ENCODE measurements at regions not wholly inside any gene's neighbourhood (a gene's known extent, or its start where the extent isn't known, plus 50 kb on each side); places are given as distances from the start of the nearest gene placed in this dataset.

DNA sequence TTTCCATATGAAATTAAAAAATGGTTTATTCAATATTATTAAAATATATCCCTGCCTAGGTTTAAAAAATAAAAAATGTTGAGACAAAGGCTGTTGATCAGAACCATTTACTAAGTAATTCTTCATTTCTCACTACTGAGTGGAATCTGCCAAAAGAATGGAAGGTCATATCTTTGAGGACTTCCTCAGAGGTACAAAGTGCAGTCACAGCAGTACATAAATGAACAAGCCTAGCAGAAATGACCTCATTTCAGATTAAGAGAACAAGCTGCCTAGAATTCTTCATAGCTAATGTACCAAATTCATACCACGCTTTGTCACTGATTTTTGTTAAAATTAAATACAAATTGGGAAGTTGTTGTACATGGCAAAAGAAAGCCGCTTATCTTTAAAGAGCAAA is 318.9 kb upstream of the TFPI start:
- no peaks in the 10 kb centered on the region for H3K27me3 ChIP-seq
- no peak for DNase-seq
- intact Hi-C loops (cut with DNase I) = no loop called here
- no peak overlapping the region for H3K4me3 ChIP-seq
- no peaks in the 10 kb centered on the region for H3K9me3 ChIP-seq (replicated peaks in 1 of 3)
- WGBS, 4 donors = 80 to 88% (median 85%) methylated on average over 2 of the region's 2 CpGs
- no peak overlapping the region for H3K27ac ChIP-seq
- H3K4me1 ChIP-seq (replicated peaks in 1 of 2) = no peaks in the 10 kb centered on the region
- no peak for TF ChIP-seq POLR2A (IDR thresholded peaks at IDR 0.05)
- TF ChIP-seq, protein P1, sequence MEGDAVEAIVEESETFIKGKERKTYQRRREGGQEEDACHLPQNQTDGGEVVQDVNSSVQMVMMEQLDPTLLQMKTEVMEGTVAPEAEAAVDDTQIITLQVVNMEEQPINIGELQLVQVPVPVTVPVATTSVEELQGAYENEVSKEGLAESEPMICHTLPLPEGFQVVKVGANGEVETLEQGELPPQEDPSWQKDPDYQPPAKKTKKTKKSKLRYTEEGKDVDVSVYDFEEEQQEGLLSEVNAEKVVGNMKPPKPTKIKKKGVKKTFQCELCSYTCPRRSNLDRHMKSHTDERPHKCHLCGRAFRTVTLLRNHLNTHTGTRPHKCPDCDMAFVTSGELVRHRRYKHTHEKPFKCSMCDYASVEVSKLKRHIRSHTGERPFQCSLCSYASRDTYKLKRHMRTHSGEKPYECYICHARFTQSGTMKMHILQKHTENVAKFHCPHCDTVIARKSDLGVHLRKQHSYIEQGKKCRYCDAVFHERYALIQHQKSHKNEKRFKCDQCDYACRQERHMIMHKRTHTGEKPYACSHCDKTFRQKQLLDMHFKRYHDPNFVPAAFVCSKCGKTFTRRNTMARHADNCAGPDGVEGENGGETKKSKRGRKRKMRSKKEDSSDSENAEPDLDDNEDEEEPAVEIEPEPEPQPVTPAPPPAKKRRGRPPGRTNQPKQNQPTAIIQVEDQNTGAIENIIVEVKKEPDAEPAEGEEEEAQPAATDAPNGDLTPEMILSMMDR (IDR thresholded peaks at IDR 0.05) = no peak
- no peaks in the 10 kb centered on the region for H3K36me3 ChIP-seq (replicated peaks in 1 of 2)

DNA sequence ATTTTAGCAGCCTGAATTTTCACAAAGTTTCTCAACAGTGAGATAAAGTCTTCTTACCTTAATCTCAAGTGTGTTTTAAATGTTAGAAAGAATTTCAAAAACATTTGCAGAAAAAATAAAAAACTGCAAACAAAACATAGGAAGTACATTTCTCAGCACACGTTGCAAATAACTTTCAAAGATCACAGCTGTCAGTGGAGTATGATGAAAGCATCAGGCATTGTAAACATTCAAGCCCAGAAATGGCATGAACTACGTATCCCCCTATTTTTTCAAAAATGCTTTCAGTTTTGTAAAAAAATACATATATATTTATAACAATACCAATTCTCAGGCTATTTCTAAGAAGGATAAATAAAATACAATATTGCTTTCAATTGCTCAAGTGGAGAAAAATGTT is 320.6 kb upstream of the TFPI start:
- H3K36me3 ChIP-seq (replicated peaks in 1 of 2) = no peaks in the 10 kb centered on the region
- DNase-seq = no peak
- H3K27ac ChIP-seq = no peak overlapping the region
- 61 to 66% (median 64%) methylated on average over 2 of the region's 2 CpGs for WGBS, 4 donors
- intact Hi-C loops (cut with DNase I) = no loop called here
- H3K4me3 ChIP-seq = no peak overlapping the region
- no peaks in the 10 kb centered on the region for H3K27me3 ChIP-seq
- TF ChIP-seq, protein P1 (IDR thresholded peaks at IDR 0.05) = no peak
- TF ChIP-seq POLR2A (IDR thresholded peaks at IDR 0.05) = no peak
- H3K9me3 ChIP-seq (replicated peaks in 1 of 3) = no peaks in the 10 kb centered on the region
- no peaks in the 10 kb centered on the region for H3K4me1 ChIP-seq (replicated peaks in 1 of 2)

DNA sequence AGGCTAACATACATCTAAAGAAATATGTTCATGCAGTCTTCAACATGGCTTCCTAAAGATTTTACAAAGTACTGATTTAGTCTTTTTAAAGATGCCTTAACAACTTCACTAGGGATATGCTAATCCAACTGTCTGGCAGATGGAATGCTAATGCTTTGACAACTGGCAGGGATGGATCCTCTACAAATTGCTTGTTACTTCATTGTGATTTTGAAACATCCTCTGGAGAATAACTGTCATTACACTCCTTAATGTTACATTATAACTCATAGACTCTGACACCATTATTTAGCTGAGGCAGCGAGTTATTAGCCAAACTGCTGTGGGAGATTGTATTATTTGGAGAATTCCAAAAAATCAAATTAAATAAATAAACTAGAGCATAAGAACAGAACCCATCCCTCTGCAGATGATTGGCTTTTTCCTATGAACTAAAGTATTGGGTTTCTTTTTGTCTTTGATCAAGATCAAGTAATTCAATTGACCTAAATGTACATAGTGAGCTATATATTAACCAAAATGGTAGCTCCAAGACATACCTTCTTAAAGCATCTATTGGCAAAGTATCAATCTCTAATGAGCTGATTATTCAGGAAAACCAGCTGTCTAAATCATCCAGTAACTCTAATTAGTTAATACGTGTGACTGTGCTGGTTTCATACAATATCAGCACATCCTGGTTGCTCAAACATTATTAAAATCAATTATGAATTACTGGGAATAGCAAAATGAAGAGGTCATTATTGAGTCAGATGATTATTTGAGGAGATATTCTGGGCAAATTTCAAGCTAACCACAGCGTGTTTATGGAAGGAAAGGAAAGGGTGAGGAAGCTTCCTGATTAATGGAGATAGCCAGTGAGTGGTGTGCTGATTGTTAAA is 321.3 kb upstream of the TFPI start:
- 69 to 80% (median 74%) methylated on average over 3 of the region's 3 CpGs for WGBS, 4 donors
- Histone ChIP-seq H3K9me3 (replicated peaks in 1 of 3) (no peaks in the 10 kb centered on the region), H3K36me3 (replicated peaks in 1 of 2) (no peaks in the 10 kb centered on the region), H3K27ac (no peak overlapping the region), H3K4me1 (replicated peaks in 1 of 2) (no peaks in the 10 kb centered on the region), H3K4me3 (no peak overlapping the region), H3K27me3 (no peaks in the 10 kb centered on the region)
- TF ChIP-seq, protein P1 (IDR thresholded peaks at IDR 0.05) = no peak
- no peak for TF ChIP-seq POLR2A (IDR thresholded peaks at IDR 0.05)
- intact Hi-C loops (cut with DNase I) = no loop called here
- no peak for DNase-seq

DNA sequence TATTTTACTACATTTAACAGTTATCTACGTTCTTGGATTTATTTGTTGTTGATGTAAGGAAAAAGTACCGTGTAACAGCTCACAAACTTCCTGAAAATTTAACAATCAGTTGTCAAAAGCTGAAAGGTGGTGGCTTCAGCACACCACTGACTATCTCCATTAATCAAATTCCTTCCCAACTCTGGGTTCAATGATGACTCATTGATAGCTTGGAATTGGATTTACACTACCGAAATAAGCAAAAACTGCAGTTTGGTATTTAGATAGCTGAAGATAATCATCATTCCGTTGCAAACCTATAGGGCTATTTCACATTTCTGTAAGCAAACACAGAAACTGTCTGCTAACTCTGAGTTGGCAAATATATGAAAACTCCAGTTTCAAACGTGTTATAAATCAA is 322.3 kb upstream of the TFPI start:
- intact Hi-C loops (cut with DNase I) = no loop called here
- Histone ChIP-seq H3K9me3 (replicated peaks in 1 of 3) (no peaks in the 10 kb centered on the region), H3K27me3 (no peaks in the 10 kb centered on the region), H3K36me3 (replicated peaks in 1 of 2) (no peaks in the 10 kb centered on the region), H3K4me3 (no peak overlapping the region), H3K4me1 (replicated peaks in 1 of 2) (no peaks in the 10 kb centered on the region), H3K27ac (no peak overlapping the region)
- no peak for TF ChIP-seq POLR2A (IDR thresholded peaks at IDR 0.05)
- TF ChIP-seq, protein P1 (IDR thresholded peaks at IDR 0.05) = no peak
- no peak for DNase-seq
- 70 to 76% (median 73%) methylated on average over 5 of the region's 5 CpGs for WGBS, 4 donors

All from adrenal gland (tissue), 9 donors.